ENCODE measurements at regions not wholly inside any gene's neighbourhood (a gene's known extent, or its start where the extent isn't known, plus 50 kb on each side); places are given as distances from the start of the nearest gene placed in this dataset.

DNA sequence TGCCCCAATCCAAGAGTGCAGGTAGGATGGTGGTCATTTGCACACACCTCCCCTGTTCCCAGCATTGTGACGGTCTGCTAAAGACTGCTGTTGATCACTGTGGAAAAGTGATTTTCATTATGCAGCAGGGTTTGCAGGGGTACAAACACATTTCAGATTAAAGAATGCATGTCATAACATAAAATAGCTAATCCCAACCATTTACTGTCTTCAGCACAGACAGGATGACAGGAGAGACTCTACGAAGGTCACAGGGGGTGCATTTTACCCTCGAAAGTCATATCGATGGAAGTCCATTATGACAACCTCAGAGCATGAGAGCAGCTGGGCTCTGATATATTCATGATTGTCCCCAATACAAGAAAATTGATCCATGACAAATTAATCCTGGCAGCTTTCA lies 302.6 kb downstream of the AJAP1 start:
- H3K36me3 ChIP-seq: no peaks in the 10 kb centered on the region
- in situ Hi-C loops (cut with MboI; ENCODE audit: low sequenced_read_pairs in 4 of 4): no loop called here
- peaks cover 0 to 6% (median 0%) of the 10 kb centered on the region in 3 donors for H3K9me3 ChIP-seq
- no peaks in the 10 kb centered on the region for H3K27me3 ChIP-seq
- DNase-seq (no peak), ATAC-seq (no peak)
- no peak for TF ChIP-seq POLR2A (IDR thresholded peaks at IDR 0.05)
- no peak for TF ChIP-seq CTCF (IDR thresholded peaks at IDR 0.05 in 4 of 5, conservative IDR thresholded peaks at IDR 0.05 in 1 of 5)
- no peak overlapping the region for H3K27ac ChIP-seq
- no peak overlapping the region for H3K4me3 ChIP-seq
- no peaks in the 10 kb centered on the region for H3K4me1 ChIP-seq
- intact Hi-C loops (cut with DNase I; ENCODE audit: low total_unique reads): no loop called here

DNA sequence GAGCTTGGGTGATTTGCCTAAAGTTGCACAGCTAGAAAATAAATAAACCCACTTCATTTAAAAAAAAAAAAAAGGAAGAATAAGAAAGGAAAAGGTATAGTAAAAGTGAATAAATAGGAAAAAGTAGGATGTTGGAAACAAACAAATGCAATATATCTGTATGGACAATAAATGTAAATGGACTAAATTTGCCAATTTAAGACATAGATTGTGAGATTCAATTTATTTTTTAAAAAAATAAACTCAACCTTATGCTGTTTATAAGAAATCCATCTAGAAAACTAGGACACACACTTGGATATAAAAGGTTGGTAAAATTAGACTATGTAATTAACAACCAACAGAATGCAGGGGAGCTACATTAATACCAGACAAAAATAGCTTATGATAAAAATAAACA lies 300.0 kb downstream of the AJAP1 start:
- H3K9me3 ChIP-seq: peaks cover 0 to 6% (median 0%) of the 10 kb centered on the region in 3 donors
- in situ Hi-C loops (cut with MboI; ENCODE audit: low sequenced_read_pairs in 4 of 4): no loop called here
- H3K27ac ChIP-seq: no peak overlapping the region
- ATAC-seq (no peak), DNase-seq (no peak)
- H3K36me3 ChIP-seq: no peaks in the 10 kb centered on the region
- H3K4me1 ChIP-seq: no peaks in the 10 kb centered on the region
- H3K4me3 ChIP-seq: no peak overlapping the region
- intact Hi-C loops (cut with DNase I; ENCODE audit: low total_unique reads): no loop called here
- H3K27me3 ChIP-seq: no peaks in the 10 kb centered on the region
- TF ChIP-seq POLR2A (IDR thresholded peaks at IDR 0.05) (no peak), CTCF (IDR thresholded peaks at IDR 0.05 in 4 of 5, conservative IDR thresholded peaks at IDR 0.05 in 1 of 5) (no peak)

GRCh38 chr1:4951601-4952000 lies 297.2 kb downstream of the AJAP1 start:
- intact Hi-C loops (cut with DNase I; ENCODE audit: low total_unique reads) (no loop called here), in situ Hi-C loops (cut with MboI; ENCODE audit: low sequenced_read_pairs in 4 of 4) (no loop called here)
- DNase-seq: no peak
- no peaks in the 10 kb centered on the region for H3K4me1 ChIP-seq
- TF ChIP-seq POLR2A (IDR thresholded peaks at IDR 0.05): no peak
- no peak for TF ChIP-seq CTCF (IDR thresholded peaks at IDR 0.05 in 4 of 5, conservative IDR thresholded peaks at IDR 0.05 in 1 of 5)
- peaks cover 0 to 6% (median 0%) of the 10 kb centered on the region in 3 donors for H3K9me3 ChIP-seq
- ATAC-seq: no peak
- H3K36me3 ChIP-seq: no peaks in the 10 kb centered on the region
- no peak overlapping the region for H3K27ac ChIP-seq
- no peak overlapping the region for H3K4me3 ChIP-seq
- H3K27me3 ChIP-seq: no peaks in the 10 kb centered on the region

DNA sequence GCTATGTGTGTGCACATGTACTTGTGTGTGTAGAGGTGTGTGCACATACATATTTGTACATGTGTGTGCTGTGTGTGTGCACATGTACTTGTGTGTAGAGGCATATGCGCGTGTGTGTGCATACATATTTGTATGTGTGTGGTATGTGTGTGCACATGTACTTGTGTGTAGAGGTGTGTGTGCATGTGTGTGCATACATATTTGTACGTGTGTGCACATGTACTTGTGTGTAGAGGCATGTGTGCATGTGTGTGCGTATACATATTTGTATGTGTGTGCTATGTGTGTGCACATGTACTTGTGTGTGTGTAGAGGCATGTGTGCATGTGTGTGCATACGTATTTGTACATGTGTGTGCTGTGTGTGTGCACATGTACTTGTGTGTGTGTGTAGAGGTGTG lies 291.9 kb downstream of the AJAP1 start:
- in situ Hi-C loops (cut with MboI; ENCODE audit: low sequenced_read_pairs in 4 of 4) (no loop called here), intact Hi-C loops (cut with DNase I; ENCODE audit: low total_unique reads) (no loop called here)
- no peaks in the 10 kb centered on the region for H3K27me3 ChIP-seq
- DNase-seq: no peak
- no peak for TF ChIP-seq CTCF (IDR thresholded peaks at IDR 0.05 in 4 of 5, conservative IDR thresholded peaks at IDR 0.05 in 1 of 5)
- no peaks in the 10 kb centered on the region for H3K36me3 ChIP-seq
- no peak overlapping the region for H3K27ac ChIP-seq
- no peak for ATAC-seq
- H3K4me3 ChIP-seq: no peak overlapping the region
- H3K9me3 ChIP-seq: no peaks in the 10 kb centered on the region
- H3K4me1 ChIP-seq: no peaks in the 10 kb centered on the region

- TF ChIP-seq POLR2A (IDR thresholded peaks at IDR 0.05): no peak
- H3K9me3 ChIP-seq: no peaks in the 10 kb centered on the region
- in situ Hi-C loops (cut with MboI; ENCODE audit: low sequenced_read_pairs in 4 of 4): no loop called here
- H3K4me1 ChIP-seq: no peaks in the 10 kb centered on the region
- intact Hi-C loops (cut with DNase I; ENCODE audit: low total_unique reads): no loop called here
- no peak overlapping the region for H3K27ac ChIP-seq
- H3K4me3 ChIP-seq: no peak overlapping the region
- no peaks in the 10 kb centered on the region for H3K36me3 ChIP-seq
- DNase-seq: no peak
- ATAC-seq: no peak
- H3K27me3 ChIP-seq: no peaks in the 10 kb centered on the region
These were observed 290.5 kb downstream of the AJAP1 start for GRCh38 chr1:4944911-4945310.

All from gastrocnemius medialis (tissue), 4 donors.